CD4-positive, alpha-beta T cell treated with Interleukin-1 beta for 1 hour (primary cell): ENCODE measurements at regions not wholly inside any gene's neighbourhood (a gene's known extent, or its start where the extent isn't known, plus 50 kb on each side); places are given as distances from the start of the nearest gene placed in this dataset.

Experiments used
- DNase-seq, 2 donors: peaks; one replicate each; pipeline ENCODE4 v3.0.0-alpha.2; 2020 to 2022

GRCh38 chr6:53412751-53413150 lies 64.0 kb upstream of the ELOVL5 start:
- no peak for DNase-seq

GRCh38 chr6:53412021-53412715 lies 63.4 kb upstream of the ELOVL5 start:
- DNase-seq: no peak

GRCh38 chr6:53411451-53411850 lies 62.7 kb upstream of the ELOVL5 start:
- DNase-seq: no peak

- peak; percentile 68 to 72 for DNase-seq
These were observed 61.9 kb upstream of the ELOVL5 start for GRCh38 chr6:53410508-53411258.

- no peak for DNase-seq
These were observed 60.1 kb upstream of the ELOVL5 start for GRCh38 chr6:53408826-53409225.

GRCh38 chr6:53399027-53399344 lies 50.2 kb upstream of the ELOVL5 start:
- DNase-seq: no peak

- no peak for DNase-seq
These were observed 49.7 kb upstream of the ELOVL5 start for GRCh38 chr6:53398247-53399026.
